PC-3 (cell line): ENCODE measurements at regions not wholly inside any gene's neighbourhood (a gene's known extent, or its start where the extent isn't known, plus 50 kb on each side); places are given as distances from the start of the nearest gene placed in this dataset.

Source experiments
- CTCF ChIP-seq: fragments of 300-600 bp; sonication (generic); conservative IDR thresholded peaks from 2 replicates; pipeline ENCODE4 v1.5.1; 2017; ENCODE audit warnings: antibody characterized with exemption, low read depth, mild to moderate bottlenecking, low read length
- EZH2 ChIP-seq: fragments of 300-600 bp; sonication (generic); IDR thresholded peaks from one replicate; pipeline ENCODE4 v1.6.1; 2017; ENCODE audit warnings: antibody characterized with exemption, mild to moderate bottlenecking, low read length; ENCODE audit not compliant: unreplicated experiment
- EZH2phosphoT487 ChIP-seq: fragments of 300-600 bp; sonication (generic); IDR thresholded peaks from 2 replicates; pipeline ENCODE4 v1.6.1; 2018; ENCODE audit warnings: mild to moderate bottlenecking, antibody characterized with exemption, low read length, borderline replicate concordance

- TF ChIP-seq CTCF (no peak), EZH2 (no peak), EZH2phosphoT487 (no peak)
These were observed 124.0 kb downstream of the PXDC1 start for GRCh38 chr6:3627501-3627900.
